Astrocyte (in vitro differentiated cells and primary cell): ENCODE measurements at regions not wholly inside any gene's neighbourhood (a gene's known extent, or its start where the extent isn't known, plus 50 kb on each side); places are given as distances from the start of the nearest gene placed in this dataset.

Source experiments
- DNase-seq: peaks from one replicate; pipeline ENCODE4 v3.0.0-alpha.2; 2010; ENCODE audit warnings: low read depth
- FAIRE-seq: peaks from 2 replicates; lab custom pipeline; 2011; peaks lifted over from hg19 to GRCh38; lab: Jason Lieb, UNC
- H2AFZ ChIP-seq: 2 replicates; pipeline ENCODE4 v1.6.0; 2012; ENCODE audit warnings: low read depth, low read length, inconsistent platforms
- H3K27ac ChIP-seq: 2 replicates; pipeline ENCODE4 v1.5.1; 2011; ENCODE audit warnings: low read depth, low read length, inconsistent platforms
- H3K27me3 ChIP-seq: 2 replicates; pipeline ENCODE4 v1.6.0; 2011; ENCODE audit warnings: low read length, inconsistent platforms; ENCODE audit not compliant: insufficient read depth
- H3K36me3 ChIP-seq: 2 replicates; pipeline ENCODE4 v1.5.1; 2011; ENCODE audit warnings: low read length, inconsistent platforms; ENCODE audit not compliant: insufficient read depth
- H3K4me1 ChIP-seq: 2 replicates; pipeline ENCODE4 v1.5.1; 2011; ENCODE audit warnings: low read length, inconsistent platforms; ENCODE audit not compliant: insufficient read depth
- H3K4me2 ChIP-seq: 2 replicates; pipeline ENCODE4 v1.6.0; 2012; ENCODE audit warnings: low read length, inconsistent platforms
- H3K4me3 ChIP-seq: 2 replicates; pipeline ENCODE4 v1.5.1; 2011; ENCODE audit warnings: low read depth, mild to moderate bottlenecking, low read length, inconsistent platforms; ENCODE audit not compliant: insufficient read depth
- H3K79me2 ChIP-seq: 2 replicates; pipeline ENCODE4 v1.6.0; 2012; ENCODE audit warnings: mild to moderate bottlenecking, low read length, inconsistent platforms; ENCODE audit not compliant: insufficient read depth
- H3K9ac ChIP-seq: 2 replicates; pipeline ENCODE4 v1.6.0; 2012; ENCODE audit warnings: mild to moderate bottlenecking, low read length, inconsistent platforms
- H3K9me3 ChIP-seq: 2 replicates; pipeline ENCODE4 v1.5.1; 2012; ENCODE audit warnings: low read depth, mild to moderate bottlenecking, low read length, inconsistent platforms; ENCODE audit not compliant: insufficient read depth
- H4K20me1 ChIP-seq: 2 replicates; pipeline ENCODE4 v1.6.0; 2012; ENCODE audit warnings: low read length, inconsistent platforms; ENCODE audit not compliant: insufficient read depth
- H3K27ac Mint-ChIP-seq: one replicate; pipeline ENCODE4 v1.8.0; 2021; ENCODE audit warnings: mild to moderate bottlenecking, mixed read lengths; ENCODE audit not compliant: unreplicated experiment
- H3K27me3 Mint-ChIP-seq: one replicate; pipeline ENCODE4 v1.8.0; 2021; ENCODE audit warnings: low read depth, mixed read lengths; ENCODE audit not compliant: unreplicated experiment
- H3K36me3 Mint-ChIP-seq: one replicate; pipeline ENCODE4 v1.8.0; 2021; ENCODE audit warnings: low read depth, mixed read lengths; ENCODE audit not compliant: unreplicated experiment
- H3K4me1 Mint-ChIP-seq: one replicate; pipeline ENCODE4 v1.8.0; 2021; ENCODE audit warnings: low read depth, mixed read lengths; ENCODE audit not compliant: unreplicated experiment
- H3K4me3 Mint-ChIP-seq: one replicate; pipeline ENCODE4 v1.8.0; 2021; ENCODE audit warnings: mild to moderate bottlenecking, moderate library complexity, mixed read lengths; ENCODE audit not compliant: unreplicated experiment
- H3K9me3 Mint-ChIP-seq: one replicate; pipeline ENCODE4 v1.8.0; 2021; ENCODE audit warnings: mild to moderate bottlenecking, mixed read lengths; ENCODE audit not compliant: unreplicated experiment
- CTCF ChIP-seq: IDR thresholded peaks from 2 replicates; pipeline ENCODE4 v1.5.1; 2011; ENCODE audit warnings: low read depth, mild to moderate bottlenecking, inconsistent platforms, low read length, moderate library complexity; ENCODE audit not compliant: insufficient read depth
- EZH2 ChIP-seq: IDR thresholded peaks from 2 replicates; pipeline ENCODE4 v1.6.1; 2012; ENCODE audit warnings: mild to moderate bottlenecking, low read length, inconsistent platforms; ENCODE audit not compliant: insufficient read depth

DNA sequence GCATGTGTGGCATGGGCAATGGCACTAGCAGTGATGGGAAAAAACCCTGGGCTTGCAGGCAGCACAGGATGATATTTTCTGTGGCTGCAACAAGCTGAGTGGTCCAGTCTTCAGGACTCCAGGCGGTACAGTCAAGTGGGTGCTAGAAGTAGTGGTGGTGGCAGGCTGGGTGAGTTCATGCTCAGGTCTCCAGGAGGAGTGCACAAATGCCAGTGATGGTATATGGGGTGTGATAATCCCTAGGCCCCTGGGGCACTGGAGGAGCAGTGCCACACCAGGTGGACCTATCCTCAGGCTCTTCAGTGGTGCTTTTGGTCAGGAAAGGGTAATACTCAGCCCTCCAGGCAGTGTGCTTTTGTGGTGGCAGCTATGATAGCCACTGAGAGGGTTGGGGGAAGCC, 496.4 kb downstream of the PRR16 start:
- no peaks in the 10 kb centered on the region for H3K4me1 ChIP-seq
- H3K27me3 Mint-ChIP-seq = no peaks in the 10 kb centered on the region
- no peaks in the 10 kb centered on the region for H3K9me3 Mint-ChIP-seq
- TF ChIP-seq EZH2 = no peak
- FAIRE-seq (no peak), DNase-seq (no peak)
- no peak overlapping the region for H3K9ac ChIP-seq
- no peaks in the 10 kb centered on the region for H4K20me1 ChIP-seq
- no peak overlapping the region for H3K27ac Mint-ChIP-seq
- H3K36me3 ChIP-seq = no peaks in the 10 kb centered on the region
- H3K4me2 ChIP-seq = no peak overlapping the region
- no peaks in the 10 kb centered on the region for H3K79me2 ChIP-seq
- no peak overlapping the region for H3K4me3 Mint-ChIP-seq
- H3K27ac ChIP-seq = no peak overlapping the region
- no peaks in the 10 kb centered on the region for H3K36me3 Mint-ChIP-seq
- no peaks in the 10 kb centered on the region for H3K27me3 ChIP-seq
- no peaks in the 10 kb centered on the region for H3K9me3 ChIP-seq
- no peaks in the 10 kb centered on the region for H3K4me1 Mint-ChIP-seq
- H2AFZ ChIP-seq = no peak overlapping the region
- H3K4me3 ChIP-seq = no peak overlapping the region

- TF ChIP-seq EZH2 (no peak), CTCF (no peak)
- H3K9me3 Mint-ChIP-seq = peaks cover 1% of the 10 kb centered on the region
- no peak overlapping the region for H3K4me3 Mint-ChIP-seq
- Histone ChIP-seq H3K9ac (no peak overlapping the region), H3K27ac (no peak overlapping the region), H3K9me3 (no peaks in the 10 kb centered on the region), H3K79me2 (no peaks in the 10 kb centered on the region), H3K4me1 (no peaks in the 10 kb centered on the region), H3K4me2 (no peak overlapping the region), H2AFZ (no peak overlapping the region), H4K20me1 (no peaks in the 10 kb centered on the region), H3K36me3 (no peaks in the 10 kb centered on the region), H3K4me3 (no peak overlapping the region), H3K27me3 (no peaks in the 10 kb centered on the region)
- no peak overlapping the region for H3K27ac Mint-ChIP-seq
- H3K27me3 Mint-ChIP-seq = no peaks in the 10 kb centered on the region
- FAIRE-seq (no peak), DNase-seq (no peak)
- H3K36me3 Mint-ChIP-seq = no peaks in the 10 kb centered on the region
- H3K4me1 Mint-ChIP-seq = no peaks in the 10 kb centered on the region
Observed at GRCh38 chr5:120967366-120967765, 503.3 kb downstream of the PRR16 start.

- H2AFZ ChIP-seq = no peak overlapping the region
- Mint-ChIP-seq H3K27ac (no peak overlapping the region), H3K27me3 (no peaks in the 10 kb centered on the region), H3K4me3 (no peak overlapping the region), H3K36me3 (no peaks in the 10 kb centered on the region), H3K4me1 (no peaks in the 10 kb centered on the region), H3K9me3 (no peaks in the 10 kb centered on the region)
- no peak overlapping the region for H3K4me2 ChIP-seq
- H3K4me1 ChIP-seq = no peaks in the 10 kb centered on the region
- H3K9me3 ChIP-seq = no peaks in the 10 kb centered on the region
- TF ChIP-seq CTCF (no peak), EZH2 (no peak)
- H3K9ac ChIP-seq = no peak overlapping the region
- no peaks in the 10 kb centered on the region for H3K27me3 ChIP-seq
- FAIRE-seq (no peak), DNase-seq (no peak)
- no peak overlapping the region for H3K27ac ChIP-seq
- no peaks in the 10 kb centered on the region for H4K20me1 ChIP-seq
- H3K36me3 ChIP-seq = no peaks in the 10 kb centered on the region
- no peak overlapping the region for H3K4me3 ChIP-seq
- H3K79me2 ChIP-seq = no peaks in the 10 kb centered on the region
Observed at GRCh38 chr5:120974690-120975089, 510.6 kb downstream of the PRR16 start.
